PC-9 (cell line): ENCODE measurements at regions not wholly inside any gene's neighbourhood (a gene's known extent, or its start where the extent isn't known, plus 50 kb on each side); places are given as distances from the start of the nearest gene placed in this dataset.

Experiments
- CTCF ChIP-seq: fragments of 200-600 bp; sonication (generic); conservative IDR thresholded peaks from 2 replicates; pipeline ENCODE4 v1.6.1; 2017; ENCODE audit warnings: mixed run types, antibody characterized with exemption, mild to moderate bottlenecking, moderate library complexity
- EZH2 ChIP-seq: fragments of 200-600 bp; sonication (generic); IDR thresholded peaks from 2 replicates; pipeline ENCODE4 v1.8.0; 2017; ENCODE audit warnings: antibody characterized with exemption, low read depth

GRCh38 chr16:86846136-86846535 is 267.8 kb downstream of the FOXL1 start:
- TF ChIP-seq CTCF = no peak
- no peak for TF ChIP-seq EZH2
